SK-N-SH (cell line): ENCODE measurements at regions not wholly inside any gene's neighbourhood (a gene's known extent, or its start where the extent isn't known, plus 50 kb on each side); places are given as distances from the start of the nearest gene placed in this dataset.

ENCODE experiments used
- GATA2 ChIP-seq: sonication (generic); formaldehyde crosslinking; IDR thresholded peaks from 2 replicates; pipeline ENCODE4 v1.5.0; 2020; ENCODE audit warnings: mild to moderate bottlenecking, missing genetic modification reagents
- NRF1 ChIP-seq: IDR thresholded peaks from 2 replicates; pipeline ENCODE4 v1.6.1; 2012; ENCODE audit warnings: low read depth, mild to moderate bottlenecking, low read length
- SMC3 ChIP-seq: IDR thresholded peaks from 2 replicates; pipeline ENCODE4 v1.6.1; 2012; ENCODE audit warnings: low read depth, low read length, improper control_type of control experiment
- TAF1 ChIP-seq: IDR thresholded peaks from 2 replicates; pipeline ENCODE4 v1.6.1; 2012; ENCODE audit warnings: low read depth, mild to moderate bottlenecking, low read length, moderate library complexity, borderline replicate concordance
- TF ChIP-seq, protein P1 (sequence below): IDR thresholded peaks from 2 replicates; pipeline ENCODE4; 2012
- TF ChIP-seq, protein P2 (sequence below): fragments of 200-600 bp; sonication (generic); IDR thresholded peaks from 2 replicates; pipeline ENCODE4 v1.6.1; 2017; ENCODE audit warnings: antibody characterized with exemption, mild to moderate bottlenecking, moderate library complexity

- TF ChIP-seq TAF1, result no peak
- TF ChIP-seq, protein P1, sequence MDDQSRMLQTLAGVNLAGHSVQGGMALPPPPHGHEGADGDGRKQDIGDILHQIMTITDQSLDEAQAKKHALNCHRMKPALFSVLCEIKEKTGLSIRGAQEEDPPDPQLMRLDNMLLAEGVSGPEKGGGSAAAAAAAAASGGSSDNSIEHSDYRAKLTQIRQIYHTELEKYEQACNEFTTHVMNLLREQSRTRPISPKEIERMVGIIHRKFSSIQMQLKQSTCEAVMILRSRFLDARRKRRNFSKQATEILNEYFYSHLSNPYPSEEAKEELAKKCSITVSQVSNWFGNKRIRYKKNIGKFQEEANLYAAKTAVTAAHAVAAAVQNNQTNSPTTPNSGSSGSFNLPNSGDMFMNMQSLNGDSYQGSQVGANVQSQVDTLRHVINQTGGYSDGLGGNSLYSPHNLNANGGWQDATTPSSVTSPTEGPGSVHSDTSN, result no peak
- TF ChIP-seq NRF1, result no peak
- TF ChIP-seq, protein P2, sequence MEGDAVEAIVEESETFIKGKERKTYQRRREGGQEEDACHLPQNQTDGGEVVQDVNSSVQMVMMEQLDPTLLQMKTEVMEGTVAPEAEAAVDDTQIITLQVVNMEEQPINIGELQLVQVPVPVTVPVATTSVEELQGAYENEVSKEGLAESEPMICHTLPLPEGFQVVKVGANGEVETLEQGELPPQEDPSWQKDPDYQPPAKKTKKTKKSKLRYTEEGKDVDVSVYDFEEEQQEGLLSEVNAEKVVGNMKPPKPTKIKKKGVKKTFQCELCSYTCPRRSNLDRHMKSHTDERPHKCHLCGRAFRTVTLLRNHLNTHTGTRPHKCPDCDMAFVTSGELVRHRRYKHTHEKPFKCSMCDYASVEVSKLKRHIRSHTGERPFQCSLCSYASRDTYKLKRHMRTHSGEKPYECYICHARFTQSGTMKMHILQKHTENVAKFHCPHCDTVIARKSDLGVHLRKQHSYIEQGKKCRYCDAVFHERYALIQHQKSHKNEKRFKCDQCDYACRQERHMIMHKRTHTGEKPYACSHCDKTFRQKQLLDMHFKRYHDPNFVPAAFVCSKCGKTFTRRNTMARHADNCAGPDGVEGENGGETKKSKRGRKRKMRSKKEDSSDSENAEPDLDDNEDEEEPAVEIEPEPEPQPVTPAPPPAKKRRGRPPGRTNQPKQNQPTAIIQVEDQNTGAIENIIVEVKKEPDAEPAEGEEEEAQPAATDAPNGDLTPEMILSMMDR, result no peak
- no peak for TF ChIP-seq GATA2 (CRISPR knock-in tag)
- TF ChIP-seq SMC3, result no peak
Measured at GRCh38 chr6:111939902-111940301, 66.7 kb upstream of the FYN start.
